Adipocyte (in vitro differentiated cells): ENCODE measurements at regions not wholly inside any gene's neighbourhood (a gene's known extent, or its start where the extent isn't known, plus 50 kb on each side); places are given as distances from the start of the nearest gene placed in this dataset.
"Not testable (repeated sequence)": the region's sequence is repeated elsewhere in the genome, so short reads cannot be mapped to it uniquely, and the experiment has no call there.

ENCODE experiments used
- DNase-seq: peaks from one replicate; pipeline ENCODE4 v3.0.0-alpha.2; 2015; ENCODE audit warnings: low read depth
- H3K27me3 ChIP-seq: replicated peaks from 2 replicates; pipeline ENCODE4 v1.7.0; 2013; ENCODE audit warnings: mild to moderate bottlenecking, low read length, moderate library complexity; ENCODE audit not compliant: control insufficient read depth, insufficient read depth
- H3K36me3 ChIP-seq: 2 replicates; pipeline ENCODE4 v1.7.0; 2013; ENCODE audit warnings: low read length, mild to moderate bottlenecking, moderate library complexity; ENCODE audit not compliant: control insufficient read depth, insufficient read depth, severe bottlenecking
- H3K4me1 ChIP-seq: 2 replicates; pipeline ENCODE4 v1.7.0; 2013; ENCODE audit warnings: mild to moderate bottlenecking, low read length, moderate library complexity; ENCODE audit not compliant: control insufficient read depth, insufficient read depth
- H3K4me3 ChIP-seq: 2 replicates; pipeline ENCODE4 v1.7.0; 2013; ENCODE audit warnings: mild to moderate bottlenecking, low read length, moderate library complexity
- H3K9ac ChIP-seq: 2 replicates; pipeline ENCODE4 v1.7.0; 2013; ENCODE audit warnings: mild to moderate bottlenecking, low read length, moderate library complexity
- H3K9me3 ChIP-seq: 2 replicates; pipeline ENCODE4 v1.7.0; 2013; ENCODE audit warnings: mild to moderate bottlenecking, low read length, moderate library complexity; ENCODE audit not compliant: control insufficient read depth

DNA sequence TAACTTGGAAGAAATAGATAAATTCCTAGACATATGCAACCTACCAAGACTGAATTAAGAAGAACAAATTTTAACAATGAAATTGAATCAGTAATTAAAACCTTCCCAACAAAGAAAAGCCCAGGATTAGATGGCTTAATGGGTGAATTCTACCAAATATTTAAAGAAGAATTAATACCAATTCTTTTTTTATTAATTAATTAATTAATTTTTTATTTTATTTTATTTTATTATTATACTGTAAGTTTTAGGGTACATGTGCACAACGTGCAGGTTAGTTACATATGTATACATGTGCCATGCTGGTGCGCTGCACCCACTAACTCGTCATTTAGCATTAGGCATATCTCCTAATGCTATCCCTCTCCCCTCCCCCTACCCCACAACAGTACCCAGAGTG is 248.4 kb upstream of the MSX2 start:
- not testable (repeated sequence) for DNase-seq, H3K9ac ChIP-seq, H3K36me3 ChIP-seq, H3K4me1 ChIP-seq, H3K4me3 ChIP-seq, H3K27me3 ChIP-seq
- peaks cover 34% of the 10 kb centered on the region for H3K9me3 ChIP-seq

DNA sequence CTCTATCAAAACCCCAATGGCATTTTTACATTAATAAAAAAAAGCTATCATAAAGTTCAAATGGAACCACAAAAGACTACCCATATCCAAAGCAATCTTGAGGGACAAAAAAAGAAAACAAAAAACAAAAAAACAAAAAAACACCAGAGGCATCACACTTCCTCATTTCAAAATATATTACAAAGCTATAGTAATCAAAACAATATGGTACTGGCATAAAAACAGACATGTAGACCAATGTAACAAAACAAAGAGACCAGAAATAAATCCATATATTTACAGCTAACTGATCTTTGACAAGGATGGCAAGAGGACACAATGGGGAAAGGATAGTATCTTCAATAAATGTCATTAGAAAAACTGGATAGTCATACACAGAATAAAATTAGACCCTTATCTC is 245.1 kb upstream of the MSX2 start:
- Histone ChIP-seq H3K27me3 (peaks cover 7% of the 10 kb centered on the region), H3K9ac (no peak overlapping the region), H3K9me3 (peaks cover 31% of the 10 kb centered on the region), H3K4me3 (no peak overlapping the region), H3K4me1 (no peaks in the 10 kb centered on the region), H3K36me3 (no peaks in the 10 kb centered on the region)
- no peak for DNase-seq

- H3K9ac ChIP-seq, result no peak overlapping the region
- no peaks in the 10 kb centered on the region for H3K36me3 ChIP-seq
- DNase-seq, result no peak
- no peaks in the 10 kb centered on the region for H3K4me1 ChIP-seq
- H3K27me3 ChIP-seq, result peaks cover 7% of the 10 kb centered on the region
- H3K4me3 ChIP-seq, result no peak overlapping the region
- H3K9me3 ChIP-seq, result peaks cover 30% of the 10 kb centered on the region
Observed at GRCh38 chr5:174481737-174482136, 242.6 kb upstream of the MSX2 start.

- DNase-seq, result no peak
- H3K27me3 ChIP-seq, result peaks cover 7% of the 10 kb centered on the region
- H3K36me3 ChIP-seq, result no peaks in the 10 kb centered on the region
- H3K4me3 ChIP-seq, result no peak overlapping the region
- no peaks in the 10 kb centered on the region for H3K4me1 ChIP-seq
- no peak overlapping the region for H3K9ac ChIP-seq
- peaks cover 30% of the 10 kb centered on the region for H3K9me3 ChIP-seq
Observed at GRCh38 chr5:174482607-174483024, 241.8 kb upstream of the MSX2 start.

DNA sequence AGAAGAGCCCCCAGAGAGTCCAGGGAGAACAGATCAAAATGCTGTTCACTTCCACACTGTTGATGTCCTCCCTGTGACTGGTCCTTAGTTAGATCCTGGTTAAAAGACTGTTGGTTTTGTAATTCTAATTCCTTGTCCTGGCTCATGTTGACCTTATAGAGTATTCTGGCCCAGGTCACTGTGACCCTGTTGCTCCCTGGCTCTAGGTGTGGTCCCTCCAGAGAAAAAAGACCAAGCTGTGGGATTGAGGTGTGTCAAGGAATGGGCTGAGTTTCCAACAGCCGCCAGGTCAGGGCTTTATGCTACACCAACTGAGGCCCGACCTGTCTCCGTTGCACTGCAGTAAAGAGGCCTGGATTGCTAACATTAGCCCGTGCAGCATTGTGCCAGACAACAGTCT is 241.0 kb upstream of the MSX2 start:
- H3K27me3 ChIP-seq, result peaks cover 7% of the 10 kb centered on the region
- no peak overlapping the region for H3K9ac ChIP-seq
- H3K36me3 ChIP-seq, result no peaks in the 10 kb centered on the region
- H3K9me3 ChIP-seq, result peaks cover 30% of the 10 kb centered on the region
- H3K4me3 ChIP-seq, result no peak overlapping the region
- no peak for DNase-seq
- H3K4me1 ChIP-seq, result no peaks in the 10 kb centered on the region

GRCh38 chr5:174489215-174489614 is 235.2 kb upstream of the MSX2 start:
- Histone ChIP-seq H3K36me3 (no peaks in the 10 kb centered on the region), H3K4me3 (no peak overlapping the region), H3K27me3 (peaks cover 9% of the 10 kb centered on the region), H3K9me3 (peaks cover 6% of the 10 kb centered on the region), H3K9ac (no peak overlapping the region), H3K4me1 (no peaks in the 10 kb centered on the region)
- DNase-seq, result no peak

GRCh38 chr5:174489920-174490597 is 234.3 kb upstream of the MSX2 start:
- peaks cover 4% of the 10 kb centered on the region for H3K4me1 ChIP-seq
- no peaks in the 10 kb centered on the region for H3K36me3 ChIP-seq
- H3K9me3 ChIP-seq, result no peaks in the 10 kb centered on the region
- H3K4me3 ChIP-seq, result no peak overlapping the region
- no peak for DNase-seq
- H3K27me3 ChIP-seq, result peaks cover 10% of the 10 kb centered on the region
- H3K9ac ChIP-seq, result no peak overlapping the region

DNA sequence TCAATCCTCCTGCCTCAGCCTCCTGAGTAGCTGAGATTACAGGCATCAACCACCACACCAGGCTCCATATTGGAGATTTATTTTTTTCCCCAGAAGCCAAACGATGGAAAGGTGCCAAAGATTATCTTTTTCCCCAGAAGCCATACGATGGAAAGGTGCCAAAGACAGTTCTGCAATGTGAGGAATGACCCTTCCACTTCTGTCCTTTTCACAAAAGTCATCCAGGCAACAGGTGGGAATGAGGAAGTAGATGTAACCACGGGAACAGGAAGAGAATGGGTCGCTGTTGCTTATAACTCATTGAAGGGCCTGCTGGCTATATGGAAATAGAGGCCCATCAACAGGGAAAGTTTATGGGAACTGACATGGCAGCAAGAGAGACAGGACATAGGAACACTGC is 233.7 kb upstream of the MSX2 start:
- no peak overlapping the region for H3K4me3 ChIP-seq
- no peaks in the 10 kb centered on the region for H3K36me3 ChIP-seq
- H3K9ac ChIP-seq, result no peak overlapping the region
- no peaks in the 10 kb centered on the region for H3K9me3 ChIP-seq
- peaks cover 10% of the 10 kb centered on the region for H3K27me3 ChIP-seq
- peaks cover 10% of the 10 kb centered on the region for H3K4me1 ChIP-seq
- no peak for DNase-seq

DNA sequence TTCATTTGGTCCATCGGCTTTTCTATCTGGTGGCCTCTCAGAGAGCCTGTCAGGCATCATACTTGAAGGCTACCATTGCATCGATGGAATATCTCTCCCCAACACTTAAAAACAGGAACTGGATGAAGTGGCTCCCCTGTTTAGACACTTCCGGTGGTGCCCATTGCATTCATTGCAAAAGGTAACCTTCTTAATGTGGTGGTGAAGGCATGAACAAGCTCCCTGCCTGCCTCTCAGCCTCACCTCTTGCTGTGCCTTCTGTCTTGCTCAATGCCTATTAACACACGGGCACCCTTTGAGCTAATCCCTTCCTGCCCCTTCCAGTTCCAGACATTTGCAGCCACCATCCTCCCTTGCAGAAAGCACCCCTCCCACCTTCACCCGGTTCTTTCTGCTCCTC is 233.1 kb upstream of the MSX2 start:
- H3K27me3 ChIP-seq, result peaks cover 10% of the 10 kb centered on the region
- no peak overlapping the region for H3K9ac ChIP-seq
- DNase-seq, result no peak
- H3K36me3 ChIP-seq, result no peaks in the 10 kb centered on the region
- H3K9me3 ChIP-seq, result no peaks in the 10 kb centered on the region
- H3K4me3 ChIP-seq, result no peak overlapping the region
- H3K4me1 ChIP-seq, result peaks cover 13% of the 10 kb centered on the region

DNA sequence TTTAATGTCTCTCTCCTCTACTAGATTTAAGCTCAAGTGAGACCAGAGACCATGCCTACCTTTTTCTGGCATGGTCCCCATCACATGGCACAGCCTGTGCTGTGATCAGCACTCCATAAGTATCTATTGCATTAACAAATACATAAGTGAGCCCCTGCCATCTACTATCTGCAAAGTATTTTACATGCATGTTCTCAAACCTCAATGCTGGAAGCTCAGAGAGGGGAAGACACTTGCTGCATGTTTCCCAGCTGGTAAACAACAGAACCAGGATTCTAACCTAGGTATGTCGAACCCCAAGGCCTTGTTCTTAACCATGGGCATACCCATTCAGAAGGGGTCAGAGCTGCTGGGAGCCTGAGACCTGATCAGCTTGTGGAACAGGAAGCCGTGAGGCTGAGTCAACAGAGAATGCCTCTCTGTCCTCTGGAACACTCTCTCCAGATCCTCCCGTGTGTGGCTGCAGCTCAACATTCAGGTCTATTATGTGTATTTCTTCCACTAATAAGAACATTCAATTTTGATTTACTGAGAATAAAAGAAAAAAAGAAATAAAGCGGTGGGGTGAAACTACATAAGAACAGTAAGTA is 232.5 kb upstream of the MSX2 start:
- H3K4me3 ChIP-seq, result no peak overlapping the region
- no peak overlapping the region for H3K9ac ChIP-seq
- H3K36me3 ChIP-seq, result no peaks in the 10 kb centered on the region
- H3K27me3 ChIP-seq, result peaks cover 10% of the 10 kb centered on the region
- DNase-seq, result no peak
- peaks cover 13% of the 10 kb centered on the region for H3K4me1 ChIP-seq
- H3K9me3 ChIP-seq, result no peaks in the 10 kb centered on the region

DNA sequence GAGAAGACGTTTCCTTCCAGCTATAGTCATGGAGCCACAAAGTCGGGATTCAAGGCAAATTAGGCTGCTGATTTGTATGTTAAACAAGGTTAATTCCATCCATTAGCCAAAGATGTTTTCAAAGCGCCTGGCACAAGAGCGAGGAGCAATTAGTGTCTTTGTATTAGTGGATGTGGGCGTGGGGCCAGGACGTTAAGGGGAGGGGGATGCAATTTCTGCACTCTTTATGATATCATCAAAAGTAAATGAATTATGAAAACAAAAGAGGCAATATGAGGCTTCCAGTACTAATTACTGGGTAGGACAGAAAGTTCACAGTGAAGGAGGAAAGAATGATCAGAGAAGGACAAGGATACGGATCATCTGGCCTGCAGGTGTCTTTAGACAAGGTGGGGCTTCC is 230.9 kb upstream of the MSX2 start:
- Histone ChIP-seq H3K36me3 (no peaks in the 10 kb centered on the region), H3K9me3 (peaks cover 10% of the 10 kb centered on the region), H3K9ac (no peak overlapping the region), H3K4me3 (no peak overlapping the region), H3K4me1 (peaks cover 13% of the 10 kb centered on the region), H3K27me3 (peaks cover 10% of the 10 kb centered on the region)
- no peak for DNase-seq

- H3K27me3 ChIP-seq, DNase-seq, H3K4me3 ChIP-seq, H3K9ac ChIP-seq, H3K36me3 ChIP-seq: not testable (repeated sequence)
- Histone ChIP-seq H3K9me3 (peaks cover 25% of the 10 kb centered on the region), H3K4me1 (peaks cover 13% of the 10 kb centered on the region)
Observed at GRCh38 chr5:174497939-174498338, 226.4 kb upstream of the MSX2 start.
